ENCODE measurements at regions not wholly inside any gene's neighbourhood (a gene's known extent, or its start where the extent isn't known, plus 50 kb on each side); places are given as distances from the start of the nearest gene placed in this dataset.

DNA sequence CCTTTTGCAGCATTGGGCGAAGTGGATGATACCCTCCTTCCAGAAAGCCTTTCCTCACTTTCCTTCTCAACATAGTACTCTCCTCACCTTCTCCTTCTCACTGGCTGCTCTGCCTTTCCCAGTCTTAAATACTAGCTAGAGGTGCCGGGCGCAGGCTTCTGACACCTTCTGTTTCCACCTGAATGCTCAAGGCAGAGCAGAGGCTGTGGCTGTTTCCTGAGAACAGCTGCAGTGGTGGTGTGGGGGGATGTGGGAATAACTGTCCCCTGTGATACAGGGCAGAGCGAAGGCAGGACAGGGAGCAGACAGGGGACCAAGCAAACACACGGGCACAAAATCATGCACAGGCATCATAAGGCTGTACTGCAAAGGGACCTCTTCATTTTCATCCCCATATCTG lies 303.1 kb downstream of the SS18 start:
- Histone ChIP-seq H3K9me3 (no peaks in the 10 kb centered on the region), H3K36me3 (no peaks in the 10 kb centered on the region), H3K4me1 (no peaks in the 10 kb centered on the region), H3K27ac (no peak overlapping the region), H3K4me3 (no peak overlapping the region), H3K27me3 (no peaks in the 10 kb centered on the region)
- in situ Hi-C loops (cut with MboI; ENCODE audit: low pct_ligation_motif_present in 1 of 4, low pct_unique_long_range_greater_than_20kb in 1 of 4, low sequenced_read_pairs in 3 of 4) (no loop called here), intact Hi-C loops (cut with DNase I; ENCODE audit: low total_unique reads) (no loop called here)
- TF ChIP-seq POLR2A (IDR thresholded peaks at IDR 0.05) = no peak
- TF ChIP-seq, protein P1, sequence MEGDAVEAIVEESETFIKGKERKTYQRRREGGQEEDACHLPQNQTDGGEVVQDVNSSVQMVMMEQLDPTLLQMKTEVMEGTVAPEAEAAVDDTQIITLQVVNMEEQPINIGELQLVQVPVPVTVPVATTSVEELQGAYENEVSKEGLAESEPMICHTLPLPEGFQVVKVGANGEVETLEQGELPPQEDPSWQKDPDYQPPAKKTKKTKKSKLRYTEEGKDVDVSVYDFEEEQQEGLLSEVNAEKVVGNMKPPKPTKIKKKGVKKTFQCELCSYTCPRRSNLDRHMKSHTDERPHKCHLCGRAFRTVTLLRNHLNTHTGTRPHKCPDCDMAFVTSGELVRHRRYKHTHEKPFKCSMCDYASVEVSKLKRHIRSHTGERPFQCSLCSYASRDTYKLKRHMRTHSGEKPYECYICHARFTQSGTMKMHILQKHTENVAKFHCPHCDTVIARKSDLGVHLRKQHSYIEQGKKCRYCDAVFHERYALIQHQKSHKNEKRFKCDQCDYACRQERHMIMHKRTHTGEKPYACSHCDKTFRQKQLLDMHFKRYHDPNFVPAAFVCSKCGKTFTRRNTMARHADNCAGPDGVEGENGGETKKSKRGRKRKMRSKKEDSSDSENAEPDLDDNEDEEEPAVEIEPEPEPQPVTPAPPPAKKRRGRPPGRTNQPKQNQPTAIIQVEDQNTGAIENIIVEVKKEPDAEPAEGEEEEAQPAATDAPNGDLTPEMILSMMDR (IDR thresholded peaks at IDR 0.05) = no peak
- TF ChIP-seq EP300 (IDR thresholded peaks at IDR 0.05; ENCODE audit: low read depth) = no peak
- no peak for TF ChIP-seq POLR2AphosphoS5 (IDR thresholded peaks at IDR 0.05)
- 79 to 89% methylated on average over 3 to 5 of the region's 5 CpGs for WGBS, 2 donors (ENCODE audit: low coverage in 1 of 2)
- no peak for DNase-seq

DNA sequence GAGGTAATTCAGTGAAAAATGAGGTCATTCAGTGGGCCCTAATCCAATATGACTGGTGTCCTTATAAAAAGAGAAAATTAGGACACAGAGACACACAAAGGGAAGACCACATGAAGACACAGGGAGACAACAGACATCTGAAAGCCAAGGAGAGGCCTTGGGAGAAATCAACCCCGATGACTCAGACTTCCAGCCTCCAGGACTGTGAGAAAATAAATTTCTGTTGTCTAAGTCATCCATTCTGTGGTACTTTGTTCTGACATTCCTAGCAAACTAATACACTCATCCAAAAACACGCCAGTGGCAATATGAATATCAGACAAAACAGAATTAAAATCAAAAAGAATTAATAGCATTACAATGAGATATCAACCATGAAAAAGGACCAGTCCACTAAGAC lies 303.7 kb downstream of the SS18 start:
- no peaks in the 10 kb centered on the region for H3K9me3 ChIP-seq
- TF ChIP-seq POLR2AphosphoS5 (IDR thresholded peaks at IDR 0.05) = no peak
- no peaks in the 10 kb centered on the region for H3K36me3 ChIP-seq
- DNase-seq = no peak
- in situ Hi-C loops (cut with MboI; ENCODE audit: low pct_ligation_motif_present in 1 of 4, low pct_unique_long_range_greater_than_20kb in 1 of 4, low sequenced_read_pairs in 3 of 4) (no loop called here), intact Hi-C loops (cut with DNase I; ENCODE audit: low total_unique reads) (no loop called here)
- H3K27me3 ChIP-seq = no peaks in the 10 kb centered on the region
- H3K27ac ChIP-seq = no peak overlapping the region
- WGBS, 2 donors (ENCODE audit: low coverage in 1 of 2) = 56 to 72% methylated on average over 2 of the region's 2 CpGs
- H3K4me3 ChIP-seq = no peak overlapping the region
- H3K4me1 ChIP-seq = no peaks in the 10 kb centered on the region

DNA sequence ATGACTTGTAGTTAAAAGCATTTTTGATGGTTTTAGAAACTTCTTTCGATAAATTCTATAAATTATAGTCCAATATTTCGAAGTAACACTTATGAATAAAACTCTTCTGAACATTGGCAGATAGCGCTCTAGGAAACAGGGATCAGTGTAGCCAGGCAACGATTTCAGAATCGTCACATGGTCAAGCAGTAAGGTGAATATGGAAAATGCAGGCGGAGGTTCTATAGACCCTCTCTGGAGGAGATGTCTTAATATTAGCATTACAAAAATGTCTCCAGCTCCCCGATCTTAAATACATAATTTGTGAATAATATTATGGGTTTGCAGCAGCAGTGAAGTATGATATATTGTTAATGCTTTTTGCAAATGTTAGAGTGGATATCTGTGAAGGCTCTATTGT lies 310.3 kb downstream of the SS18 start:
- Histone ChIP-seq H3K9me3 (no peaks in the 10 kb centered on the region), H3K4me3 (no peak overlapping the region), H3K4me1 (no peaks in the 10 kb centered on the region), H3K36me3 (no peaks in the 10 kb centered on the region), H3K27me3 (no peaks in the 10 kb centered on the region), H3K27ac (no peak overlapping the region)
- DNase-seq = no peak
- TF ChIP-seq POLR2AphosphoS5 (IDR thresholded peaks at IDR 0.05) = no peak
- no peak for TF ChIP-seq EP300 (IDR thresholded peaks at IDR 0.05; ENCODE audit: low read depth)
- no peak for TF ChIP-seq POLR2A (IDR thresholded peaks at IDR 0.05)
- TF ChIP-seq, protein P1 (IDR thresholded peaks at IDR 0.05) = no peak
- 77% methylated on average over 7 of the region's 7 CpGs for WGBS, 2 donors (ENCODE audit: low coverage in 1 of 2)
- intact Hi-C loops (cut with DNase I; ENCODE audit: low total_unique reads) = no loop called here
- in situ Hi-C loops (cut with MboI; ENCODE audit: low pct_ligation_motif_present in 1 of 4, low pct_unique_long_range_greater_than_20kb in 1 of 4, low sequenced_read_pairs in 3 of 4) = no loop called here

DNA sequence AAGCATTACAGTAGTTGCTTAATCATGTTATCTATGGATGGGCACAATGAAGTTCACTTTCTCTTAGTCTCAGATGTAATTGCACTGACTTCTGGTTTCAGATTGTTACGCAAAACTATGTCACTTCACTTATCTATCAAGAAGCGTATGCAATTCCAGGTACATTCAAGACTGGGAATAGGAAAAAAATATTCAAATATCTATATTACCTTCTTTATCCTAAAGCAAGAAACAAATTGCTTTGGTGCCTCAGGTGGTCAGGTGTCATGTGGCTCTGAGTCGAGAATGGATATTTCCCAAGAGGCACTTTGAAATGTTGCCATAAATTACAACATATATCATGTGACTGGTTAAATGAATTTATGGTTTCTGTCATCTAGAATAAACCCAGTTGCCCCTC lies 318.6 kb downstream of the SS18 start:
- Histone ChIP-seq H3K27ac (no peak overlapping the region), H3K36me3 (no peaks in the 10 kb centered on the region), H3K9me3 (no peaks in the 10 kb centered on the region), H3K27me3 (no peaks in the 10 kb centered on the region), H3K4me1 (no peaks in the 10 kb centered on the region), H3K4me3 (no peak overlapping the region)
- in situ Hi-C loops (cut with MboI; ENCODE audit: low pct_ligation_motif_present in 1 of 4, low pct_unique_long_range_greater_than_20kb in 1 of 4, low sequenced_read_pairs in 3 of 4) = no loop called here
- DNase-seq = no peak
- TF ChIP-seq, protein P1 (IDR thresholded peaks at IDR 0.05) = no peak
- no peak for TF ChIP-seq EP300 (IDR thresholded peaks at IDR 0.05; ENCODE audit: low read depth)
- no peak for TF ChIP-seq POLR2AphosphoS5 (IDR thresholded peaks at IDR 0.05)
- no peak for TF ChIP-seq POLR2A (IDR thresholded peaks at IDR 0.05)
- WGBS, 2 donors (ENCODE audit: low coverage in 1 of 2) = 72 to 83% methylated on average over 3 of the region's 3 CpGs
- intact Hi-C loops (cut with DNase I; ENCODE audit: low total_unique reads) = no loop called here

DNA sequence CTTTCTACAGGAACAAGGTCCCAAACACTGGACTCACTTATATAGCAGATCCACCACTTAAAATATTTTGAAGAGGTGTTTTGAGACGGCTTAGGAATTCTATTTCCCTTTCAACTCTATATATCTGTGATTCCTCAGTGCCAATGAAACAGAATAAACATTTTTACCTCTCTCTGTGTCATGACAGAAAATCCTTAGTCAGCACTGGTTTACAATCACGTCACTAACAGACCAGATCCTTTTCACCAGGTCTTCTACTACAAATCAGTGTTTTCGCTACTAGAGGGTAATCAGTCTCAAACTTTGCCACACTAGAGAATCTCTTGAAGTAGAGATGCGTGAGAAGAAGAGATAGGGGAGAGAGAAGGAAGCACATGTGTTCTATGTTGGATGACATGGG lies 325.6 kb downstream of the SS18 start:
- Histone ChIP-seq H3K36me3 (no peaks in the 10 kb centered on the region), H3K27ac (no peak overlapping the region), H3K27me3 (no peaks in the 10 kb centered on the region), H3K4me1 (no peaks in the 10 kb centered on the region), H3K9me3 (no peaks in the 10 kb centered on the region), H3K4me3 (no peak overlapping the region)
- in situ Hi-C loops (cut with MboI; ENCODE audit: low pct_ligation_motif_present in 1 of 4, low pct_unique_long_range_greater_than_20kb in 1 of 4, low sequenced_read_pairs in 3 of 4) = no loop called here
- intact Hi-C loops (cut with DNase I; ENCODE audit: low total_unique reads) = no loop called here
- no peak for DNase-seq
- TF ChIP-seq EP300 (IDR thresholded peaks at IDR 0.05; ENCODE audit: low read depth) = no peak
- TF ChIP-seq POLR2AphosphoS5 (IDR thresholded peaks at IDR 0.05) = no peak
- TF ChIP-seq, protein P1 (IDR thresholded peaks at IDR 0.05) = no peak
- no peak for TF ChIP-seq POLR2A (IDR thresholded peaks at IDR 0.05)
- WGBS, 2 donors (ENCODE audit: low coverage in 1 of 2) = 69 to 74% methylated on average over 3 to 4 of the region's 4 CpGs

Measured in transverse colon (tissue), 4 donors.